Fibroblast of lung (primary cell): ENCODE measurements at regions not wholly inside any gene's neighbourhood (a gene's known extent, or its start where the extent isn't known, plus 50 kb on each side); places are given as distances from the start of the nearest gene placed in this dataset.

Source experiments
- CTCF ChIP-seq, 2 donors: IDR thresholded peaks in 1 of 2; conservative IDR thresholded peaks in 1 of 2; 1 replicate in 1 of 2; 2 replicates in 1 of 2; pipeline ENCODE4 v1.5.1; 2011 to 2012; ENCODE audit warnings: low read length in 2 of 2, control low read depth in 1 of 2, inconsistent platforms in 1 of 2, low read depth in 1 of 2, mild to moderate bottlenecking in 1 of 2
- EZH2 ChIP-seq: IDR thresholded peaks from 2 replicates; pipeline ENCODE4 v1.5.1; 2012; ENCODE audit warnings: low read length, control low read depth, mild to moderate bottlenecking; ENCODE audit errors: missing control alignments

DNA sequence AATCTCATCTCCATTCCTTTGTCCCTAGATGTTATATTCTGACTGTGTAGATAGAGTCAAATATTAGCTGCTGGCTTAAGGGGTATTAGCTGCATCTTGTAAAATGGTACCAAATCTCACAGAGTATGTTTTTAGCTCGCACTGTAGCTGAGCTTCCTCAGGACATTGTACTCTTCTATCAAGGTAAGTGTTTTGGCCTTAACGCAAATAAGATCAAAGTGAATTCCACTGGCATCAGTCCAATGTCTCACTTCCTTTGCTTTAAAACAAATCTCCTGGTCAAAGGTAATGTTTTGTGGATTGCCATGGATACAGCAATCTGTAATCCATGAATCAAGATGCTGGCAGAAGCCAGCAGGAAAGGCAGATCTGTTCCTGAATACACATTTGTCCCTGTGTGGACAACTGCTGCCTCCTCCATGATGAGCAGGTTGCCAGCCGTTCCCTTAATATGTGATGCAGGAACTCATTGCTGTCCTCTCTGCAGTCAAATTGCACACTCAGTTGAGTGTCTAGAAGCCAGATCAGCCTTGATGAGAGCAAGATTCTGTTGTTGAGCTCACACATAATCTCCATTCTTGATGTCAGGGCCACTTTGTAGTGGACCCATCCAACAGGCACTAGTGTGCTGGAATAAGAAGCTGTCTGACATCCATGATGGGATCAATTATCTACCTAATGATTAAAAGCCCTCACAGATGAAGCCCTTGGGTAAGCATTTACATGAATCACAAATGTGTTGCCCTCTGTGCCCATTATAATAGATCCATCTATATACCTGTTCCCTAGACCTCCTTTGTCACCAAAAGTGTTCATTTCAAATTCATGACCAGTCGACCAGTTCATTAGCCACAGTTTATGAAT, 96.6 kb upstream of the AGTR1 start:
- TF ChIP-seq EZH2 (no peak), CTCF (conservative IDR thresholded peaks at IDR 0.05 in 1 of 2, IDR thresholded peaks at IDR 0.05 in 1 of 2; ENCODE audit: low read depth in 1 of 2, low read length in 2 of 2) (no peak)
